GM11168 (cell line): ENCODE measurements at regions not wholly inside any gene's neighbourhood (a gene's known extent, or its start where the extent isn't known, plus 50 kb on each side); places are given as distances from the start of the nearest gene placed in this dataset.

Source experiments
- in situ Hi-C: fragments of 300-500 bp; cut with MboI; formaldehyde crosslinking; loops from one replicate; pipeline ENCODE4 v1.12.0; 2022; ENCODE audit warnings: low sequenced_read_pairs; ENCODE audit not compliant: unreplicated experiment

GRCh38 chr5:2147504-2148311 lies 265.0 kb upstream of the IRX4 start:
- in situ Hi-C loops, result no loop called here

- in situ Hi-C loops, result no loop called here
Observed at GRCh38 chr5:2143646-2144353, 261.1 kb upstream of the IRX4 start.

GRCh38 chr5:2143088-2143487 lies 260.4 kb upstream of the IRX4 start:
- in situ Hi-C loops, result no loop called here

- in situ Hi-C loops, result no loop called here
Observed at GRCh38 chr5:2142456-2142954, 259.8 kb upstream of the IRX4 start.

GRCh38 chr5:2141254-2142000 lies 258.7 kb upstream of the IRX4 start:
- in situ Hi-C loops, result no loop called here

- in situ Hi-C loops, result no loop called here
Observed at GRCh38 chr5:2140501-2141175, 257.9 kb upstream of the IRX4 start.

- in situ Hi-C loops, result no loop called here
Observed at GRCh38 chr5:2139478-2139877, 256.8 kb upstream of the IRX4 start.

- in situ Hi-C loops, result no loop called here
Observed at GRCh38 chr5:2138896-2139295, 256.2 kb upstream of the IRX4 start.

GRCh38 chr5:2137444-2138050 lies 254.8 kb upstream of the IRX4 start:
- in situ Hi-C loops, result no loop called here

GRCh38 chr5:2136728-2137333 lies 254.1 kb upstream of the IRX4 start:
- in situ Hi-C loops, result no loop called here

GRCh38 chr5:2135833-2136232 lies 253.1 kb upstream of the IRX4 start:
- in situ Hi-C loops, result no loop called here

- in situ Hi-C loops, result no loop called here
Observed at GRCh38 chr5:2135354-2135753, 252.6 kb upstream of the IRX4 start.

- in situ Hi-C loops, result no loop called here
Observed at GRCh38 chr5:2134543-2135292, 252.0 kb upstream of the IRX4 start.

GRCh38 chr5:2133936-2134335 lies 251.2 kb upstream of the IRX4 start:
- in situ Hi-C loops, result no loop called here

- in situ Hi-C loops, result no loop called here
Observed at GRCh38 chr5:2133080-2133479, 250.4 kb upstream of the IRX4 start.

- in situ Hi-C loops, result no loop called here
Observed at GRCh38 chr5:2132497-2132847, 249.7 kb upstream of the IRX4 start.

GRCh38 chr5:2131826-2132496 lies 249.2 kb upstream of the IRX4 start:
- in situ Hi-C loops, result no loop called here

GRCh38 chr5:2131196-2131595 lies 248.5 kb upstream of the IRX4 start:
- in situ Hi-C loops, result no loop called here
